K562 (cell line): ENCODE measurements at regions not wholly inside any gene's neighbourhood (a gene's known extent, or its start where the extent isn't known, plus 50 kb on each side); places are given as distances from the start of the nearest gene placed in this dataset.
A peak's percentile ranks its signal among the peaks of the same experiment; 100 is the strongest.

ENCODE experiments used
- ATAC-seq: fragments of 200-7000 bp; cut with Tn5 transposase; 3 replicates; pipeline ENCODE4 v1.9.1; 2020; ENCODE audit warnings: moderate library complexity
- BruUV-seq: library from RNA; stranded (reverse); fragments of 400-500 nt; replicated peaks from 2 replicates; lab custom pipeline; 2021; lab: Mats Ljungman, UMichigan
- CTCF ChIA-PET: fragments of 300-600 bp; formaldehyde crosslinking; extraction: SDS; loops from one replicate; lab custom pipeline; 2021; ENCODE audit warnings: low intra/inter-chr PET ratio; lab: Yijun Ruan, JAX
- POLR2A ChIA-PET: fragments of 300-600, 350-650 bp; sonication (Branson Sonifier 250); formaldehyde crosslinking; extraction: SDS; loops from one replicate; lab custom pipeline; 2021; ENCODE audit warnings: antibody characterized with exemption, inconsistent platforms; lab: Yijun Ruan, JAX
- DNase-seq, 4 experiments: peaks; one replicate each; pipeline versions ENCODE4 v3.0.0 to v3.0.0-alpha.2; 2011 to 2018; ENCODE audit warnings: low spot score in 3 of 4, mixed read lengths in 3 of 4; ENCODE audit errors: extremely low read depth in 1 of 4
- FAIRE-seq: peaks from 2 replicates; lab custom pipeline; 2011; peaks lifted over from hg19 to GRCh38; lab: Jason Lieb, UNC
- H2AFZ ChIP-seq: 2 replicates; pipeline ENCODE4 v1.6.0; 2011; ENCODE audit warnings: low read depth, low read length, control low read depth, inconsistent platforms
- H3K27ac ChIP-seq: fragments of 200-600 bp; 3 replicates; pipeline ENCODE4 v1.8.0; 2011; ENCODE audit warnings: low read depth, mild to moderate bottlenecking, control low read depth, inconsistent platforms, low read length, moderate library complexity, mixed read lengths; ENCODE audit errors: extremely low read depth
- H3K27me3 ChIP-seq, 2 experiments: fragments of 300-600 bp in 1 of 2; 2 replicates in 1 of 2; 3 replicates in 1 of 2; pipeline versions ENCODE4 v1.6.0 to v1.8.0; 2011; ENCODE audit warnings: inconsistent platforms in 2 of 2, low read length in 2 of 2, mild to moderate bottlenecking in 1 of 2, mixed read lengths in 1 of 2, moderate library complexity in 1 of 2; ENCODE audit not compliant: control insufficient read depth in 2 of 2, insufficient read depth in 2 of 2
- H3K36me3 ChIP-seq: fragments of 300-600 bp; 3 replicates; pipeline ENCODE4 v1.8.0; 2011; ENCODE audit warnings: mild to moderate bottlenecking, low read length, inconsistent platforms; ENCODE audit not compliant: control insufficient read depth, insufficient read depth
- H3K4me1 ChIP-seq, 2 experiments: fragments of 200-600 bp in 1 of 2; replicated peaks in 1 of 2; 2 replicates in 1 of 2; 3 replicates in 1 of 2; pipeline versions ENCODE4 v1.5.1 to v1.8.0; 2011; ENCODE audit warnings: inconsistent platforms in 2 of 2, low read length in 2 of 2, mild to moderate bottlenecking in 1 of 2, mixed read lengths in 1 of 2, moderate library complexity in 1 of 2; ENCODE audit not compliant: control insufficient read depth in 2 of 2, insufficient read depth in 2 of 2
- H3K4me2 ChIP-seq: 2 replicates; pipeline ENCODE4 v1.6.1; 2011; ENCODE audit warnings: low read length, control low read depth, inconsistent platforms, mixed read lengths; ENCODE audit not compliant: insufficient read depth
- H3K4me3 ChIP-seq: fragments of 200-600 bp; sonication (generic), shearing (Covaris generic); 2 replicates; pipeline ENCODE4 v1.5.1; 2016; ENCODE audit warnings: control low read depth, inconsistent platforms
- H3K79me2 ChIP-seq: fragments of 200-600 bp; 3 replicates; pipeline ENCODE4 v1.8.0; 2011; ENCODE audit warnings: low read length, inconsistent platforms; ENCODE audit not compliant: control insufficient read depth, insufficient read depth
- H3K9ac ChIP-seq, 2 experiments: 2 replicates each; pipeline versions ENCODE4 v1.6.0 to v1.6.1; 2011; ENCODE audit warnings: low read depth in 2 of 2, low read length in 2 of 2, control low read depth in 1 of 2, inconsistent platforms in 1 of 2, mild to moderate bottlenecking in 1 of 2, mixed read lengths in 1 of 2; ENCODE audit not compliant: insufficient read depth in 1 of 2
- H3K9me1 ChIP-seq: one replicate; pipeline ENCODE4 v1.6.0; 2011; ENCODE audit warnings: inconsistent platforms, mild to moderate bottlenecking, low read length, moderate library complexity; ENCODE audit not compliant: control insufficient read depth, insufficient read depth
- H3K9me3 ChIP-seq: replicated peaks from 2 replicates; pipeline ENCODE4 v1.5.1; 2011; ENCODE audit warnings: low read depth, low read length, inconsistent platforms; ENCODE audit not compliant: control insufficient read depth, insufficient read depth
- H4K20me1 ChIP-seq: replicated peaks from 2 replicates; pipeline ENCODE4 v1.6.1; 2011; ENCODE audit warnings: low read length, inconsistent platforms, mixed read lengths; ENCODE audit not compliant: control insufficient read depth, insufficient read depth
- MTA1 ChIP-seq: fragments of 450-650 bp; IDR thresholded peaks from 2 replicates; pipeline ENCODE4 v1.6.1; 2017; ENCODE audit warnings: borderline replicate concordance
- NKRF ChIP-seq: fragments of 450-650 bp; IDR thresholded peaks from 2 replicates; pipeline ENCODE4 v1.6.1; 2016; ENCODE audit warnings: borderline replicate concordance
- PKNOX1 ChIP-seq: fragments of 450-650 bp; IDR thresholded peaks from 2 replicates; pipeline ENCODE4 v1.6.1; 2016
- SMC3 ChIP-seq: conservative IDR thresholded peaks from 2 replicates; pipeline ENCODE4 v1.6.1; 2011; ENCODE audit warnings: low read depth, low read length, improper control_type of control experiment; ENCODE audit not compliant: insufficient read depth
- TARDBP ChIP-seq: fragments of 450-650 bp; IDR thresholded peaks from 2 replicates; pipeline ENCODE4 v1.6.1; 2016
- TBP ChIP-seq: optimal IDR thresholded peaks from 2 replicates; pipeline ENCODE3; 2011; ENCODE audit warnings: low read depth, low read length, improper control_type of control experiment
- TCF15 ChIP-seq: fragments of 250-450 bp; sonication (Bioruptor Pico); IDR thresholded peaks from 2 replicates; pipeline ENCODE4 v1.8.0; 2022; ENCODE audit warnings: moderate library complexity, mild to moderate bottlenecking, inconsistent platforms
- TEAD4 ChIP-seq, 2 experiments: sonication (generic) in 1 of 2; formaldehyde crosslinking in 1 of 2; IDR thresholded peaks; 2 replicates each; pipeline versions ENCODE4 v1.6.1 to v1.8.0; 2012 to 2022; ENCODE audit warnings: borderline replicate concordance in 1 of 2, inconsistent platforms in 1 of 2, low read length in 1 of 2, mild to moderate bottlenecking in 1 of 2, missing genetic modification reagents in 1 of 2
- ZBTB43 ChIP-seq: sonication (generic); formaldehyde crosslinking; IDR thresholded peaks from 2 replicates; pipeline ENCODE4 v1.8.0; 2023; ENCODE audit warnings: mild to moderate bottlenecking, missing genetic modification reagents
- WGBS: fragments of 100-300 bp; shearing (Covaris generic); methylation state at CpG from one replicate; pipeline ENCODE4 v1.1.6; 2016; ENCODE audit warnings: low coverage, mixed read lengths; ENCODE audit not compliant: insufficient coverage; ENCODE audit errors: missing lambda C conversion rate; 5-methylcytosine and 5-hydroxymethylcytosine counted together
- in situ Hi-C: fragments of 300-500 bp; cut with MboI; formaldehyde crosslinking; loops from 4 replicates; pipeline ENCODE4 v1.15.0; 2018; ENCODE audit warnings: inconsistent platforms, mixed read lengths
- intact Hi-C: fragments of 100-400 bp; cut with micrococcal nuclease; formaldehyde crosslinking; loops from 2 replicates; pipeline ENCODE4 v1.14.2; 2022

- peaks cover 70 to 94% of the 10 kb centered on the region in 2 experiments for H3K4me1 ChIP-seq
- H3K36me3 ChIP-seq, result no peaks in the 10 kb centered on the region
- peak overlapping the region; percentile 98 for H2AFZ ChIP-seq
- H3K9me3 ChIP-seq, result no peaks in the 10 kb centered on the region
- POLR2A ChIA-PET, result interaction anchor here (0.6 to 6.9 kb wide), 7 partner anchors 15 to 321 kb away, joined by 3 to 60 read pairs (median 3); no protein-coding TSS in a partner anchor
- ATAC-seq, result peak; percentile 83
- FAIRE-seq, result peak; percentile 97
- peaks cover 14% of the 10 kb centered on the region; the same call in 1 of the 2 replicates for H4K20me1 ChIP-seq
- no peaks in the 10 kb centered on the region for H3K27me3 ChIP-seq
- BruUV-seq, result TSS peak; percentile 67
- H3K9me1 ChIP-seq, result peaks cover 6% of the 10 kb centered on the region
- whole genome bisulfite sequencing, result 17% methylated on average over 12 of the region's 12 CpGs
- peak overlapping the region; percentile 48 to 88 for H3K9ac ChIP-seq
- in situ Hi-C loops (no loop called here), intact Hi-C loops (loop anchor here (10.0 kb wide), 1 partner anchor 309 kb away; the partner anchor contains the start of gene GSE1)
- peak overlapping the region; percentile 87 for H3K27ac ChIP-seq
- H3K4me3 ChIP-seq, result no peak overlapping the region
- CTCF ChIA-PET, result no interaction called here
- peaks cover 38% of the 10 kb centered on the region; the same call in 2 of the 3 replicates for H3K79me2 ChIP-seq
- DNase-seq, result peak; percentile 76 to 95 (median 82)
- peak overlapping the region; percentile 75 for H3K4me2 ChIP-seq
- TF ChIP-seq NKRF (peak; percentile 80; the same call in 1 of the 2 replicates), TEAD4 (IDR thresholded peaks at IDR 0.05; ENCODE audit: low read length) (0 out of 2 replicates have a peak, but pooled peaks have one; percentile 4), TEAD4 (CRISPR knock-in tag; IDR thresholded peaks at IDR 0.05; ENCODE audit: borderline replicate concordance) (no peak), ZBTB43 (CRISPR knock-in tag) (no peak), MTA1 (peak; percentile 60; the same call in 1 of the 2 replicates), SMC3 (no peak), TBP (peak; percentile 32), TARDBP (no peak), PKNOX1 (peak; percentile 82), TCF15 (CRISPR knock-in tag) (0 out of 2 replicates have a peak, but pooled peaks have one; percentile 12)
Observed at GRCh38 chr16:85306071-85306792, 194.0 kb upstream of the CIBAR2 start.
